ENCODE measurements at regions not wholly inside any gene's neighbourhood (a gene's known extent, or its start where the extent isn't known, plus 50 kb on each side); places are given as distances from the start of the nearest gene placed in this dataset.
A peak's percentile ranks its signal among the peaks of the same experiment; 100 is the strongest.

DNA sequence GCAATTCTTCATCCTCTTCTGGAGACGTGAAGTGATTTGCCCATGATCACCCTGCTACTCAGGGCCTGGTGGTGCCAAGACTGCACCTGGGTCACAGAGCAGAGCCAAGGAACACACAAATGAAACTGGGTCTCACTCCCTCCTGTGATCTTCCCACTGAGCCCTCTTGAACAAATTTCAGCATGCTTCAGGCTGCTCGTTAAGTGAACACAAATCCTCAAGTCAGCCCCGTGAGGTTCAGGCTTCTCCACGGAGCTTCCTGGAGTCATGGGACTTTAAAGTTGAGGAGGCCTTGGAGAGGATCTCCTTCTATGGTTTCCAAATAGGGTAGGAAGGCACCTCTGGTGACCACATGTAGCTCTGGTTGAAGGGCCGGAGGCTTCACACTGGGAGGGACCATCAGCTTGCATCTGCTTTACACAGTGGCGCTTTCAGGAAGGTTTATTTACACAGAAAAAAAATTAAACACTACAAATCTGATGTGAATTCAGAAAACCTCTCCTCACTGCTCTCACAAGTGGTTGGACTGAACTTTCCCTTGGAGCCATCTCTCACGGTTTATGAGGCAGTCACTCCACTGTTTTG, 255.4 kb downstream of the LOXHD1 start:
- Mint-ChIP-seq H3K27ac (no peak overlapping the region), H3K27me3 (ENCODE audit: insufficient read depth) (peaks cover 25% of the 10 kb centered on the region), H3K4me1 (ENCODE audit: low read depth) (peaks cover 11% of the 10 kb centered on the region), H3K9me3 (no peaks in the 10 kb centered on the region), H3K36me3 (ENCODE audit: low read depth) (no peaks in the 10 kb centered on the region), H3K4me3 (no peak overlapping the region)
- TF ChIP-seq, protein P1, sequence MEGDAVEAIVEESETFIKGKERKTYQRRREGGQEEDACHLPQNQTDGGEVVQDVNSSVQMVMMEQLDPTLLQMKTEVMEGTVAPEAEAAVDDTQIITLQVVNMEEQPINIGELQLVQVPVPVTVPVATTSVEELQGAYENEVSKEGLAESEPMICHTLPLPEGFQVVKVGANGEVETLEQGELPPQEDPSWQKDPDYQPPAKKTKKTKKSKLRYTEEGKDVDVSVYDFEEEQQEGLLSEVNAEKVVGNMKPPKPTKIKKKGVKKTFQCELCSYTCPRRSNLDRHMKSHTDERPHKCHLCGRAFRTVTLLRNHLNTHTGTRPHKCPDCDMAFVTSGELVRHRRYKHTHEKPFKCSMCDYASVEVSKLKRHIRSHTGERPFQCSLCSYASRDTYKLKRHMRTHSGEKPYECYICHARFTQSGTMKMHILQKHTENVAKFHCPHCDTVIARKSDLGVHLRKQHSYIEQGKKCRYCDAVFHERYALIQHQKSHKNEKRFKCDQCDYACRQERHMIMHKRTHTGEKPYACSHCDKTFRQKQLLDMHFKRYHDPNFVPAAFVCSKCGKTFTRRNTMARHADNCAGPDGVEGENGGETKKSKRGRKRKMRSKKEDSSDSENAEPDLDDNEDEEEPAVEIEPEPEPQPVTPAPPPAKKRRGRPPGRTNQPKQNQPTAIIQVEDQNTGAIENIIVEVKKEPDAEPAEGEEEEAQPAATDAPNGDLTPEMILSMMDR (IDR thresholded peaks at IDR 0.05) = no peak
- no peak for DNase-seq

DNA sequence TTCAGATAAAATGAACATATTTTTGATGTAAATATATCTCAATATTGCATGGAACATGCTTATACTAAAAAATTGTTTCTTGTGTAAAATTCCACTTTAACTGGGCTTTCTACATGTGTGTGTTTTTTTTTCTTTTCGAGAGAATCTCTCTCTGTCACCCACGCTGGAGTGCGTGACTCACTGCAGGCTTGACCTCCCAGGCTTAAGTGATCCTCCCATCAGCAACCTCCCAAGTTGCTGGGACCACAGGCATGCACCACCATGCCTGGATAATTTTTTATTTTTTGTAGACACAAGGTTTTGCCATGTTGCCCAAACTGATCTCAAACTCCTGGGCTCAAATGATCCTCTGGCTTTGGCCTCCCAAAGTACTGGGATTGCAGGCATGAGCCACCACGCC, 254.6 kb downstream of the LOXHD1 start:
- Mint-ChIP-seq H3K36me3 (ENCODE audit: low read depth) (no peaks in the 10 kb centered on the region), H3K4me3 (no peak overlapping the region), H3K27me3 (ENCODE audit: insufficient read depth) (peaks cover 25% of the 10 kb centered on the region), H3K4me1 (ENCODE audit: low read depth) (peaks cover 14% of the 10 kb centered on the region), H3K27ac (no peak overlapping the region), H3K9me3 (no peaks in the 10 kb centered on the region)
- TF ChIP-seq, protein P1 (IDR thresholded peaks at IDR 0.05) = no peak
- peak; percentile 25 for DNase-seq

DNA sequence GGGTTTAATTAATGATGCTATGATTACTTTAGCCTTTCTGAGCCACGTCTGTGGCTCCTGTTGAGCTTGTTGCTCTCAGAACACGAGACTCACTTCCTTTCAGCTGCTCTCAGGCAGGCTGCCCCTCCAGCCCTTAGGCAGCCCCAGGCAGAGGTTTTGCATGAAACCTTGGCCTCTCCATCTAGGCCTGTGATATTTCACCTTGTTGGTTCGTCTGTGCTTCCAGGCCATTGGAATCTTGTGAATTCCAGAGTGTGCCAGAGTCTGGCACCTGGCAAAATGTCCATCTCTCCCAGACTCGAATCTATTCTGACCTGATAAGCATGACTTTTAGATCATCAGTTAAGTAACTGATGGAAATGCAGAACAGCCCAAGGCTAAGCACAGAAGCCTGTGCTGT, 254.1 kb downstream of the LOXHD1 start:
- TF ChIP-seq, protein P1 (IDR thresholded peaks at IDR 0.05) = no peak
- Mint-ChIP-seq H3K36me3 (ENCODE audit: low read depth) (no peaks in the 10 kb centered on the region), H3K4me1 (ENCODE audit: low read depth) (peaks cover 18% of the 10 kb centered on the region), H3K27ac (no peak overlapping the region), H3K4me3 (no peak overlapping the region), H3K9me3 (no peaks in the 10 kb centered on the region), H3K27me3 (ENCODE audit: insufficient read depth) (peaks cover 28% of the 10 kb centered on the region)
- DNase-seq = no peak

DNA sequence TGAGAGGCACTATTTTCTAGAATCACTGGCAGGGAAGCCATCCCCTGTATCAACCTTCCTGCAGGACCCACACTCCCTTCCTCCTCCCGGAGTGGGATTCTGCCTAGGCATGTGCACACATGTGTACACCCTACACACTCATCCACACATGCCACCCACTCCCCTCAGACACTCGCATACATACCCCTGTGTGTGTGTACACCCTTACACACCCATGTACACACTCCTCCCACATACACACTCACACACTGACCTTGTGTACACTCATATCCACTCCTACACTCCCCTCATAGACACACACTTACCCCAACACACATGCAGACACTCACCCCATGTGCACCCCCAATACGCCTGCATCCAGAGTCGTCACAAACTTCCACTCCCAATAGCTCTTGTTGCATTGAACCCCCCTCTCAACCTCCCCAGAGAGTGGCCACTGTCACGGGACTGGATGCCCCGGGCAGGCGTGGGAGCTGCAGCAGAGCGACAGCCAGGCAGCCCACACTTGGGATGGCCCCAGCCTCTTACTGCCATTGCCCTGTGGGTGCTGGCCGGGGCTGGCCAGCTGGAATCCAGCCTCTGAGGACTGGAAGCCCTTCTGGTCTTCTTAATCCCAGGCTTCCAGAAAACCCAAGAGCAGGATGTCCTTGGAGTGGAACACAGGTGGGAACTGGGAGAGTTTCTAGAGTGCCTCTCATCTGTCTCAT, 251.0 kb downstream of the LOXHD1 start:
- TF ChIP-seq, protein P1 (IDR thresholded peaks at IDR 0.05) = no peak
- H3K27me3 Mint-ChIP-seq (ENCODE audit: insufficient read depth) = peaks cover 26% of the 10 kb centered on the region
- peaks cover 18% of the 10 kb centered on the region for H3K4me1 Mint-ChIP-seq (ENCODE audit: low read depth)
- no peaks in the 10 kb centered on the region for H3K9me3 Mint-ChIP-seq
- H3K4me3 Mint-ChIP-seq = no peak overlapping the region
- no peak for DNase-seq
- no peak overlapping the region for H3K27ac Mint-ChIP-seq
- H3K36me3 Mint-ChIP-seq (ENCODE audit: low read depth) = no peaks in the 10 kb centered on the region

DNA sequence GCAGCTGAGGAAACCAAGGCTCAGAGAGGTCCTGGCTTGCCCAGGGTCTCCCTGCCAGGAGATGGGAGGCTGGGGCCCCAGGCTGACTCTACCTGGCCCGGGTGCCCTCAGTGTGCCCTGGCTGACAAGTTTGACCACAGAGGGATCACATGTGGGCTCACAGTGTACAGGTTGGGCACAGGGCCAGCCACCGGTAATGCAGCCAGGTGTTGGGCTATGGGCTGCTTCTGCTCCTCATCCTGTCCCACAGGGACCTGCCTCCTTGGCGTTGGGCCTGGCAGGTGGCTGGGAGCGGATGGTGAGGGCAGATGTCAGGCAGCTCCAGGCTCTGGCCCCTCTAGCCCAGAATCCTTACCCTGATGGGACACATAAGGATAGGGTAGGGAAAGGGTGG, 250.5 kb downstream of the LOXHD1 start:
- no peaks in the 10 kb centered on the region for H3K9me3 Mint-ChIP-seq

More for the DNA sequence above, 250.5 kb downstream of the LOXHD1 start:
- TF ChIP-seq, protein P1 (IDR thresholded peaks at IDR 0.05) = no peak
- no peak for DNase-seq
- H3K4me1 Mint-ChIP-seq (ENCODE audit: low read depth) = peaks cover 18% of the 10 kb centered on the region
- H3K27ac Mint-ChIP-seq = no peak overlapping the region
- peaks cover 23% of the 10 kb centered on the region for H3K27me3 Mint-ChIP-seq (ENCODE audit: insufficient read depth)
- no peak overlapping the region for H3K4me3 Mint-ChIP-seq
- H3K36me3 Mint-ChIP-seq (ENCODE audit: low read depth) = no peaks in the 10 kb centered on the region
